ENCODE measurements at regions not wholly inside any gene's neighbourhood (a gene's known extent, or its start where the extent isn't known, plus 50 kb on each side); places are given as distances from the start of the nearest gene placed in this dataset.
"Not testable (repeated sequence)": the region's sequence is repeated elsewhere in the genome, so short reads cannot be mapped to it uniquely, and the experiment has no call there.

DNA sequence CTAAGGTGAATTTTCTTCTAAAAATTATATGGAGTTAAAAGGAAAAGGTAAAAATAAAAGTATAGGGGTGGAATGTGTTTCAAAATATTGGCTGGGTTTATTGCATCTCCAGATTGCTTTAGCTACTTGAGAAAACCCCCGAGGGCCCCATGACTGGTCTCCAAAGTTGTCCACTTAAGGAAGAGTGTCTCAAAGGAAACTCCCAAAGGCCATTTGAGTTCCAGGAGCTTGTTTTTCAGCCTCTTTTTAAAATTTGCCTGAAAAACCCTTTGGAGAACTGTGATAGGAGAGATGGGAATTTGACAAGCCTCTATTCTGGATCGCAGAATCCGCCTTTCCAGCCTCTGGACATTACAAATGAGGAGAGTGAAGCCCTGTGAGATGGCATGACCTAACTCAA is 225.6 kb downstream of the ZNF326 start:
- DNase-seq (ENCODE audit: low read depth): no peak
- H3K4me3 ChIP-seq (ENCODE audit: low read depth, low read length): no peak overlapping the region
- TF ChIP-seq CTCF (IDR thresholded peaks at IDR 0.05; ENCODE audit: low read depth, low read length) (no peak), POLR2A (IDR thresholded peaks at IDR 0.05; ENCODE audit: extremely low read depth, insufficient read length) (no peak), MYC (IDR thresholded peaks at IDR 0.05; ENCODE audit: low read depth, low read length) (no peak)
- TF ChIP-seq, protein P1, sequence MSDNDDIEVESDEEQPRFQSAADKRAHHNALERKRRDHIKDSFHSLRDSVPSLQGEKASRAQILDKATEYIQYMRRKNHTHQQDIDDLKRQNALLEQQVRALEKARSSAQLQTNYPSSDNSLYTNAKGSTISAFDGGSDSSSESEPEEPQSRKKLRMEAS (IDR thresholded peaks at IDR 0.05; ENCODE audit: low read depth, low read length): no peak

GRCh38 chr1:90219166-90219871 is 224.4 kb downstream of the ZNF326 start:
- not testable (repeated sequence) for DNase-seq (ENCODE audit: low read depth); H3K4me3 ChIP-seq (ENCODE audit: low read depth, low read length)

DNA sequence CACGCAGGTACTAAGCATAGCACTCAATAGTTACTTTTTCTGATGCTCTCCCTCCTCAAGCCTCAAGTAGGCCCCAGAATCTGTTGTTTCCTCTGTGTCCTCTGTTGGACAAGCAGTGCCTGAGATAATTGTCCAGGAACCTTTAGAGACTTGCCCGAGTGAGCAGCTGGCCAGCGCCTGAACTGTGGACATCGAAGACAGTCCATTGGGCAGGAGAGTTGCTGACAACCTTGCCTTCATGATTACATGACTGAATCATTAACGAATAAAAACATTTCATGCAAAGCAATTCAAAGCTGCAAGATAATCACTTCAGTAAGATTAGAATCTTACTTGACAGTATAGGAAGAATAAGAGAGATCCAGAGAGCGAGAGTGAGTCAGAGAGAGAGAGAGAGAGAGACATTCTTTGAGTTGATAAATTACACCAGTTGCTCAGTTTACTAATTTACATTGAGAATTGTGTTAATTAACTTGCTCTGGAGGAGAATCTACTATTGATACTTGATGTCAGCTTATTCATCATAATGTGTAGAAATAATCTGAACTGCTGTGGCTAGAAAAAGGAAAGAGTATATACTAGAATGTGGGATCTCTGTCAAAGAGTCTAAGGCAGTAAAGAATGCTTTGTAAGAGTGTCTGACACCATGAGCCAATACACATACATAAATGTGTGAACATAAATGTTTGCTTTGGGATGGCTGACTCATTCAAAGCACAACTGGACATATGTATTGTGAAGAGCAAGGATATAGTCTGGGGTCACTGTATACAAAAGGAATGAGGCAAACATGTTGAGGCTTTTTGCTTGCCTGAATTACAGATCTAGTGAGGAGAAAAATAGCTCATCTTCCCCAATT is 216.0 kb downstream of the ZNF326 start:
- no peak overlapping the region for H3K4me3 ChIP-seq (ENCODE audit: low read depth, low read length)
- DNase-seq (ENCODE audit: low read depth): no peak
- no peak for TF ChIP-seq POLR2A (IDR thresholded peaks at IDR 0.05; ENCODE audit: extremely low read depth, insufficient read length)
- TF ChIP-seq, protein P1 (IDR thresholded peaks at IDR 0.05; ENCODE audit: low read depth, low read length): no peak
- no peak for TF ChIP-seq MYC (IDR thresholded peaks at IDR 0.05; ENCODE audit: low read depth, low read length)
- no peak for TF ChIP-seq CTCF (IDR thresholded peaks at IDR 0.05; ENCODE audit: low read depth, low read length)

GRCh38 chr1:90208949-90209348 is 214.0 kb downstream of the ZNF326 start:
- no peak overlapping the region for H3K4me3 ChIP-seq (ENCODE audit: low read depth, low read length)
- DNase-seq (ENCODE audit: low read depth): no peak
- no peak for TF ChIP-seq MYC (IDR thresholded peaks at IDR 0.05; ENCODE audit: low read depth, low read length)
- TF ChIP-seq, protein P1 (IDR thresholded peaks at IDR 0.05; ENCODE audit: low read depth, low read length): no peak
- TF ChIP-seq POLR2A (IDR thresholded peaks at IDR 0.05; ENCODE audit: extremely low read depth, insufficient read length): no peak
- no peak for TF ChIP-seq CTCF (IDR thresholded peaks at IDR 0.05; ENCODE audit: low read depth, low read length)

DNA sequence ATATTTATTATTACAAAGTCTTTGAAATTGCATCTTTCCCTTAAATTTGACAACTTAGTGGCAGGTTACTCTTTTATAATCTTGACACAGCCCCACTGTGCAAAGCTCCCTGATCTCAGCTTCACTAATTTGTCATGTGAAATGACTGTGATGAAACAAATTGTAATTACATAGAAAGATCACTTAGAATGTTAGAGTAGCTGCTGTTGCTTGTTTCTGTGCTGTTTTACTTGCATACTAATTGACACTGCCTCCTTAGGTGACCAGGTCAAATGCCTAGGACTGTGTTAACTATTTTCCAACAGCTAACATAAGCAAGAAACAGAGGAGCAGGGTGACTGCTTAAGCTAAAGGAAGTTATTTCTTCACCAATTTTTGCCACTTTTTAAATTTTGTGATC is 211.3 kb downstream of the ZNF326 start:
- DNase-seq (ENCODE audit: low read depth): no peak
- no peak for TF ChIP-seq POLR2A (IDR thresholded peaks at IDR 0.05; ENCODE audit: extremely low read depth, insufficient read length)
- no peak for TF ChIP-seq MYC (IDR thresholded peaks at IDR 0.05; ENCODE audit: low read depth, low read length)
- TF ChIP-seq, protein P1 (IDR thresholded peaks at IDR 0.05; ENCODE audit: low read depth, low read length): no peak
- no peak for TF ChIP-seq CTCF (IDR thresholded peaks at IDR 0.05; ENCODE audit: low read depth, low read length)
- no peak overlapping the region for H3K4me3 ChIP-seq (ENCODE audit: low read depth, low read length)

- TF ChIP-seq, protein P1 (IDR thresholded peaks at IDR 0.05; ENCODE audit: low read depth, low read length): no peak
- TF ChIP-seq POLR2A (IDR thresholded peaks at IDR 0.05; ENCODE audit: extremely low read depth, insufficient read length) (no peak), MYC (IDR thresholded peaks at IDR 0.05; ENCODE audit: low read depth, low read length) (no peak), CTCF (IDR thresholded peaks at IDR 0.05; ENCODE audit: low read depth, low read length) (no peak)
- no peak overlapping the region for H3K4me3 ChIP-seq (ENCODE audit: low read depth, low read length)
- DNase-seq (ENCODE audit: low read depth): peak; percentile 14
Measured at GRCh38 chr1:90204780-90205179, 209.9 kb downstream of the ZNF326 start.
